Ovary (tissue), 7 donors: ENCODE measurements at regions not wholly inside any gene's neighbourhood (a gene's known extent, or its start where the extent isn't known, plus 50 kb on each side); places are given as distances from the start of the nearest gene placed in this dataset.

Source experiments
- DNase-seq, 5 donors: peaks; one replicate each; pipeline ENCODE4 v3.0.0-alpha.2; 2019 to 2020
- H3K27ac ChIP-seq, 2 donors: fragments of 200-600 bp; one replicate each; pipeline versions ENCODE4 v1.5.1 to v1.8.0; 2019 to 2022
- H3K27me3 ChIP-seq: fragments of 200-600 bp; one replicate; pipeline ENCODE4 v1.8.0; 2022
- H3K36me3 ChIP-seq: fragments of 200-600 bp; sonication (generic); one replicate; pipeline ENCODE4 v1.5.1; 2019
- H3K4me1 ChIP-seq: one replicate; pipeline ENCODE4 v1.8.1; 2013; ENCODE audit warnings: mild to moderate bottlenecking, moderate library complexity; ENCODE audit not compliant: insufficient read depth
- H3K4me3 ChIP-seq: fragments of 200-600 bp; sonication (generic); one replicate; pipeline ENCODE4 v1.5.1; 2017
- H3K9me3 ChIP-seq, 2 donors: fragments of 200-600 bp in 1 of 2; sonication (generic) in 1 of 2; one replicate each; pipeline versions ENCODE4 v1.5.1 to v1.8.1; 2013 to 2019; ENCODE audit warnings: mild to moderate bottlenecking in 1 of 2, moderate library complexity in 1 of 2
- CTCF ChIP-seq, 3 donors: fragments of 450-650 bp in 2 of 3; fragments of 200-600 bp in 1 of 3; IDR thresholded peaks; one replicate each; pipeline versions ENCODE4 v1.5.1 to v1.8.0; 2016 to 2022; ENCODE audit warnings: antibody characterized with exemption in 3 of 3, mild to moderate bottlenecking in 1 of 3
- EP300 ChIP-seq: sonication (generic); formaldehyde crosslinking; IDR thresholded peaks from one replicate; pipeline ENCODE4 v1.6.1; 2017; ENCODE audit warnings: antibody characterized with exemption
- POLR2A ChIP-seq: fragments of 450-650 bp; IDR thresholded peaks from one replicate; pipeline ENCODE4 v1.6.1; 2017; ENCODE audit warnings: antibody characterized with exemption, mild to moderate bottlenecking, moderate library complexity
- WGBS, 3 donors: extraction: QIAGEN DNeasy Blood & Tissue Kit in 1 of 3; methylation state at CpG; one replicate each; pipeline versions ENCODE4 v1.1.5 to v1.1.7; 2013 to 2017; 5-methylcytosine and 5-hydroxymethylcytosine counted together
- intact Hi-C, 4 donors: fragments of 100-400 bp; cut with DNase I; formaldehyde crosslinking; loops; one replicate each; pipeline versions ENCODE4 v1.11.0 to v1.15.1; 2022 to 2023
- donor health status: DM: no; HTN: no; CAD: no; lungs with moderate emphysema.
- donor health status: DM: no; HTN: no; CAD: no.
- donor health status: Bipolar disorder and iron deficiency.
- donor health status: DM: no; HTN: no; CAD: no.
- donor health status: DM: yes; HTN: yes; CAD: no.

- H3K4me1 ChIP-seq, result no peaks in the 10 kb centered on the region
- WGBS, 3 donors, result 84 to 90% (median 85%) methylated on average over 9 of the region's 9 CpGs
- no peaks in the 10 kb centered on the region for H3K27me3 ChIP-seq
- intact Hi-C loops, result no loop called here
- no peak for TF ChIP-seq EP300
- TF ChIP-seq POLR2A, result no peak
- no peak for TF ChIP-seq CTCF (IDR thresholded peaks at IDR 0.05)
- no peak overlapping the region for H3K4me3 ChIP-seq
- H3K36me3 ChIP-seq, result no peaks in the 10 kb centered on the region
- no peak for DNase-seq
- H3K9me3 ChIP-seq, result no peaks in the 10 kb centered on the region
- H3K27ac ChIP-seq, result no peak overlapping the region
Observed at GRCh38 chr20:50431066-50431450, 79.1 kb upstream of the PTPN1 start.

- no peak for DNase-seq
- Histone ChIP-seq H3K4me3 (no peak overlapping the region), H3K9me3 (no peaks in the 10 kb centered on the region), H3K27me3 (no peaks in the 10 kb centered on the region), H3K36me3 (no peaks in the 10 kb centered on the region), H3K4me1 (no peaks in the 10 kb centered on the region), H3K27ac (no peak overlapping the region)
- 91 to 95% (median 93%) methylated on average over 4 of the region's 4 CpGs for WGBS, 3 donors
- TF ChIP-seq POLR2A (no peak), EP300 (no peak), CTCF (IDR thresholded peaks at IDR 0.05) (no peak)
- intact Hi-C loops, result no loop called here
Observed at GRCh38 chr20:50433001-50433761, 77.0 kb upstream of the PTPN1 start.

- intact Hi-C loops, result no loop called here
- H3K4me1 ChIP-seq, result no peaks in the 10 kb centered on the region
- H3K27me3 ChIP-seq, result no peaks in the 10 kb centered on the region
- 81 to 95% (median 89%) methylated on average over 1 of the region's 1 CpG for WGBS, 3 donors
- no peak for DNase-seq
- H3K36me3 ChIP-seq, result no peaks in the 10 kb centered on the region
- no peaks in the 10 kb centered on the region for H3K9me3 ChIP-seq
- no peak for TF ChIP-seq EP300
- no peak for TF ChIP-seq POLR2A
- no peak for TF ChIP-seq CTCF (IDR thresholded peaks at IDR 0.05)
- H3K4me3 ChIP-seq, result no peak overlapping the region
- no peak overlapping the region for H3K27ac ChIP-seq
Observed at GRCh38 chr20:50434321-50434652, 75.9 kb upstream of the PTPN1 start.

- H3K27me3 ChIP-seq, result no peaks in the 10 kb centered on the region
- intact Hi-C loops, result no loop called here
- H3K9me3 ChIP-seq, result no peaks in the 10 kb centered on the region
- TF ChIP-seq EP300 (no peak), CTCF (IDR thresholded peaks at IDR 0.05) (no peak), POLR2A (no peak)
- 40 to 59% (median 45%) methylated on average over 6 of the region's 6 CpGs for WGBS, 3 donors
- H3K4me1 ChIP-seq, result no peaks in the 10 kb centered on the region
- DNase-seq, result no peak
- no peak overlapping the region for H3K4me3 ChIP-seq
- no peak overlapping the region for H3K27ac ChIP-seq
- H3K36me3 ChIP-seq, result no peaks in the 10 kb centered on the region
Observed at GRCh38 chr20:50434653-50435396, 75.4 kb upstream of the PTPN1 start.
